Heart left ventricle (tissue), 13 donors: ENCODE measurements at regions not wholly inside any gene's neighbourhood (a gene's known extent, or its start where the extent isn't known, plus 50 kb on each side); places are given as distances from the start of the nearest gene placed in this dataset.

Experiments
- POLR2A ChIP-seq, 2 donors: fragments of 450-650 bp; IDR thresholded peaks; one replicate each; pipeline ENCODE4 v1.6.1; 2017; ENCODE audit warnings: antibody characterized with exemption in 2 of 2, mild to moderate bottlenecking in 2 of 2, moderate library complexity in 2 of 2
- TF ChIP-seq, protein P1 (sequence below), 12 donors: fragments of 200-600 bp; sonication (generic) in 4 of 12; IDR thresholded peaks; one replicate each; pipeline versions ENCODE4 v1.5.0 to v1.8.0; 2018 to 2022; ENCODE audit warnings: antibody characterized with exemption in 12 of 12, mild to moderate bottlenecking in 5 of 12
- donor health status: ischemic (EF 13 %, LVEDD 7.1; RV severe dilation, severe dysfunction).
- donor health status: DM: no; HTN: yes; CAD: no.
- donor health status: DM: no; HTN: no; CAD: no.
- donor health status: ischemic (EF 25% LVEDD 6.9; RV normal size, moderate dysfunction).
- donor health status: ischemic (EF 25% LVEDD 5.7; RV mildly dilated, moderate dysfunction).
- donor health status: ischemic (EF 35%, LVEDD 5.7; RV mildly dilated, moderate dysfunction).
- donor health status: nonischemic (EF 11% LVEDD 7.7; RV severe dilation, severe dysfunction).
- donor health status: DM: yes; HTN: yes; CAD: no.
- donor health status: PGD.
- donor health status: ischemic (EF 29% LVEDD 5.4; RV normal size, mild dysfunction).
- donor health status: nonischemic (EF 23%, LVEDD 6.1; RV moderate dilation, normal function).

DNA sequence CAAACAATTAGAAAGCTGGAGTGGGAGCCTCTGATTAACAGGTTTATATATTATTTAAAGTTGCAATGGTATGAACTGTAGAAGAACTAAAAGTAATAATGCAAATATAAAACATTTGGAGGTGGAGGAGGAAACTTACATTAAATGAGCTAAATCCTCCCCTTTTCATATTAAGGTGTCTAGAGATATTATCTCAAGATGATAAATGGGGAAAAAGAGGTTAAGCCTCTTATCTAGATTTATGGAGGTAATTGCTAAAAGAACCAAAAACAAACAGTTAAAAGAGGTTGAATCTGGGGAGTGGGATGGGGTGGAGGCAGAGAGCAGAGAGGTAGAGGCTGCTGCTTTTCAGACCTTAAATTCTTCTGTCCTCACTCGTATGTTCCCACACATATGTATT is 147.8 kb upstream of the SLC24A2 start:
- no peak for TF ChIP-seq POLR2A (IDR thresholded peaks at IDR 0.05)
- TF ChIP-seq, protein P1, sequence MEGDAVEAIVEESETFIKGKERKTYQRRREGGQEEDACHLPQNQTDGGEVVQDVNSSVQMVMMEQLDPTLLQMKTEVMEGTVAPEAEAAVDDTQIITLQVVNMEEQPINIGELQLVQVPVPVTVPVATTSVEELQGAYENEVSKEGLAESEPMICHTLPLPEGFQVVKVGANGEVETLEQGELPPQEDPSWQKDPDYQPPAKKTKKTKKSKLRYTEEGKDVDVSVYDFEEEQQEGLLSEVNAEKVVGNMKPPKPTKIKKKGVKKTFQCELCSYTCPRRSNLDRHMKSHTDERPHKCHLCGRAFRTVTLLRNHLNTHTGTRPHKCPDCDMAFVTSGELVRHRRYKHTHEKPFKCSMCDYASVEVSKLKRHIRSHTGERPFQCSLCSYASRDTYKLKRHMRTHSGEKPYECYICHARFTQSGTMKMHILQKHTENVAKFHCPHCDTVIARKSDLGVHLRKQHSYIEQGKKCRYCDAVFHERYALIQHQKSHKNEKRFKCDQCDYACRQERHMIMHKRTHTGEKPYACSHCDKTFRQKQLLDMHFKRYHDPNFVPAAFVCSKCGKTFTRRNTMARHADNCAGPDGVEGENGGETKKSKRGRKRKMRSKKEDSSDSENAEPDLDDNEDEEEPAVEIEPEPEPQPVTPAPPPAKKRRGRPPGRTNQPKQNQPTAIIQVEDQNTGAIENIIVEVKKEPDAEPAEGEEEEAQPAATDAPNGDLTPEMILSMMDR (IDR thresholded peaks at IDR 0.05) = no peak
